Stimulated activated CD4-positive, alpha-beta T cell treated with anti-CD3 and anti-CD28 coated beads, Interleukin-12 subunit alpha, Interleukin-12 subunit beta, amount 100 ng/mL, for 24 hours (primary cell): ENCODE measurements at regions not wholly inside any gene's neighbourhood (a gene's known extent, or its start where the extent isn't known, plus 50 kb on each side); places are given as distances from the start of the nearest gene placed in this dataset.
"Not testable (repeated sequence)": the region's sequence is repeated elsewhere in the genome, so short reads cannot be mapped to it uniquely, and the experiment has no call there.

Experiments used
- DNase-seq, 2 experiments: peaks; one replicate each; pipeline ENCODE4 v3.0.0-alpha.2; 2020; ENCODE audit warnings: low read depth in 2 of 2

DNA sequence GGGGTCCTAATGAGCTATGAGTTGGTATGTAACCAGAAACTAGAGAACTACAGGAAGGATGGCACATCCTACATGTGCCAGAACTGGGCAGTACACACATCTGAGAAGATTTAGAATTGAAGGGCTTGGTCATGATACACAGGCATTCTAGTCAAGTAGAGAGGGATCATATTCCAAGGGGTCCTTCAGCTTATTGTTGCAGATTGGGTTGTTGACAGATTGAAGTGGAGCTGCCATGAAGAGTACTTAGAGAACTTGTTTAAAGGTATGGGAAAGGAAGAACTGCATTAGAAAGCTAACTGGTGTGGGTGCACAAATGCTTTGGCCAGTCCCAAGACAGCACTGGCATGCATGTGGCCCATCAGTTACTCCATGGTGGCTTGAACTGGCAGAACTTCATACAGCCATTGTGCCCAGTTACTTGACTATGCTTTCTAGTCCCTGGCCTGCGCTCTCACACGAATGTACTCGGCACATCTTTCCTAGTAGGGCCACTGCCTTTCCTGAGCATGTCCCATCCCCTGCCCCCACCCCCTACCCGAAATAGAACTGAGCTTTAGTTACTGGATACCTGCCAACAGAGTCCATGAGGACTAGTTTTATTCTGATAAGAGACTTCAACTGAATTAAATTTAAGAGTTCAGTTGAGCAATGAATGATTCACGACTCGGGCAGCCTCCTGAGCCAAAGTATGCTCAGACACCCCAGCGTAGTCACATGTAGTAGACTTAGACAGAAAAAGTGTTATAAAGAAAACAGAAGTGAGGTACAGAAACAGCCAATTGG lies 64.0 kb downstream of the CCNG2 start:
- no peak for DNase-seq

- DNase-seq = no peak
Observed at GRCh38 chr4:77225022-77225421, 68.0 kb downstream of the CCNG2 start.

DNA sequence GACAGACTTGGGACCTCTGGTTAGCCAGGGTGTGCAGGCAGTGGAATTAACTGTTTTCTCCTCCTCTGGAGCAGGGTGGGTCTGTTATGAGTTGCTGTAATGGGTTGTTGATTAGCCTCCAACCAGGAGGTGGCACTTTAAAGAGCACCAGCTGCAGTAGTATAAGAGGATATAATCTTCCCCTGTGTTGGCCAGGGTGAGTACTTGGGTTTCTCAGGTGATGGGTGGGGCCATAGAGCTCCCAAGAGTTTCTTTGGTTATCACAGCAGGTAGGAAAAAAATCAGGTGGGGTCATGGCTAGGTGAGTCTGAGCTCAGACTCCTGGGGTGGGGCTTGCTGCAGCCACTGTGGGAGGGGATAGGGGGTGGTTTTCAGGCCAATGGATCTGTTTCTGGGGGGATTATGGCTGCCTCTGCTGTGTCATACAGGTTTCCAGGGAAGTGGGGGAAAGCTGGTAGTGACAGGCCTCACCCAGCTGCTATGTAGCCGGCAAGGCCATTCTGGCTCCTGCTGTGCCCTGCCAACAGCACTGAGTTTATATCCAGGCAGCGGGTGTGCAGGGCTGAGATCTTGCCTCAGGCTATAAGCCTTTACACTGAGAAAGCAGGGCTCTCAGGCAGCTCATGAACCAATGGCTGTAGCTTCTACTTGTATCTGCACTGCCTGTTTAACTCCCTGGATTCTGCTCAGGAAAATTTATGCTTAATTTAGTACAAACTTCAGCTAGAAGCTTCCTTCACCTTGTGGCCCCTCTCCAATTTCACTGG lies 70.1 kb downstream of the CCNG2 start:
- DNase-seq = no peak

- no peak for DNase-seq
Observed at GRCh38 chr4:77229433-77229832, 72.4 kb downstream of the CCNG2 start.

DNA sequence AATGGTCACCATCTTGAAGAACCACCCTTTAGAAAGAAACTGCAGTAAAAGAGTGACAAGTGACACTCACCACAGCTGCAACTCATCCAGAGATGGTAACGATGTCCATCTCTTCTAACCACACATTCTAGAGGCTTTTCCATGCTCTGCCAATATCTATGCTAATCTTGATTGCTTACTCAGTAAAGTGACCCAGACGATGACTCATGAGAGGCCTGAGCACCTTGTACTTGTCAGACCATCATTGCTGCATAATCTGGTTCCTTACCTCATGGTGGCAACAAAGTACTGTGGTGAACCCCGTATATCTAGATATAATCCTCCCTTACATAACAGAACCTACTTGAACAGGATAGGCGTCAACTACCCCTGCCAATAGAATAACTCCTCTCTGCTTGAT lies 75.6 kb downstream of the CCNG2 start:
- no peak for DNase-seq

- no peak for DNase-seq
Observed at GRCh38 chr4:77235289-77235854, 78.4 kb downstream of the CCNG2 start.

DNA sequence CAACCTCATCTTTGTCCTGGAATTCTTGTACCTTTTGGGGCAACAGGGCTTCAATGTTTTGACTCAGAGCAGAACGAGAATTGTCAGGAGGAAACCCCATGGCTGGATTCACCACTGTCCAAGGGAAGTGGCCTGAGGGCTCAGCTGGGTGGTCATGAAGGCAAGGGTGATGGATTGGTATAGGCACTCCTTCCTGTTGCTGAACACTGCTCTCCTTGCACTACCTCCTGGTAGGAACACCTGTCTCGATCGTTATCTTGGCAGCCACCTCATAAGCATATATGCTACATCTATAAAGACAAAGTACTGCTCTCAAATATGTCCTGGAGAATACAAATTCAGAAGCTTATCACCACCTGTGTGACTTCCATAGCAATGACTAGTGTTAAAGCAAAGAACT lies 79.8 kb downstream of the CCNG2 start:
- no peak for DNase-seq

- peak; percentile 28 to 61 for DNase-seq
Observed at GRCh38 chr4:77240469-77241066, 83.6 kb downstream of the CCNG2 start.

- DNase-seq = no peak
Observed at GRCh38 chr4:77248805-77249204, 91.8 kb downstream of the CCNG2 start.

GRCh38 chr4:77251751-77252150 lies 94.7 kb downstream of the CCNG2 start:
- DNase-seq = no peak

DNA sequence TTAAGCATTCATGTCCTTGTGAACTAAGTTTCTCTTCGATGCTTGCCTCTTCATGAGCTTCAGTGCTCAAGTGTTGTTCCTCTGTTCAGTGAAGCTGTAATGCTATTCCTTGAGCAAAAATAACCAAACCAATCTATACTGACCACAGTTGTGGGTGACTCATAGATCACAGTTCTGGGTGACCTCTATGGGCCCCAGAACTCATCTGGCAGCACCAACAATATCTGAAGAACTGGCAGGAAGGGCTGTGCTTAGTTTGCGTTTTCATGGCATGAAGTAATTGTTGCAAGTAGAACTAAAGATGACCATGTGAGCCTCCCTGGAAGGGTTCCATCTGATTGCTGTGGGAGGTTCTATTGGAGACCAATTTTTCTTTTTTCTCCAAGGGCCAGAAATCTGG lies 106.2 kb downstream of the CCNG2 start:
- DNase-seq = no peak

DNA sequence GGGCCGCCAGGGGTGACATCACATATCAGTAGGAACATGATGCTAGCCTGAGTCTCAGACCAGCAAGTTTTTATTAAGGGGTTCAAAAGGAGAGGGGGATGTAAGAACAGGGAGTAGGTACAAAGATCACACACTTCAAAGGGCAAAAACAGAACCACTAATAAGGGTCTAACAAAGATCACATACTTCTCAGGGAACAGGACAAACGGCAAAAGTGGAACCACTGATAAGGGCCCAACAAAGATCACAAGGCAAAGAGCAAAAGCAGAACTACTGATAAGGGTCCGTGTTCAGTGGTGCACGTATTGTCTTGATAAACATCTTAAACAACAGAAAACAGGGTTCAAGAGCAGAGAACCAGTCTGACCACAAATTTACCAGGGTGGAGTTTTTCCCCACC lies 107.0 kb downstream of the CCNG2 start:
- DNase-seq = not testable (repeated sequence)

- no peak for DNase-seq
Observed at GRCh38 chr4:77264826-77265225, 107.8 kb downstream of the CCNG2 start.

GRCh38 chr4:77268108-77268507 lies 111.1 kb downstream of the CCNG2 start:
- no peak for DNase-seq

GRCh38 chr4:77269505-77269904 lies 112.5 kb downstream of the CCNG2 start:
- no peak for DNase-seq

DNA sequence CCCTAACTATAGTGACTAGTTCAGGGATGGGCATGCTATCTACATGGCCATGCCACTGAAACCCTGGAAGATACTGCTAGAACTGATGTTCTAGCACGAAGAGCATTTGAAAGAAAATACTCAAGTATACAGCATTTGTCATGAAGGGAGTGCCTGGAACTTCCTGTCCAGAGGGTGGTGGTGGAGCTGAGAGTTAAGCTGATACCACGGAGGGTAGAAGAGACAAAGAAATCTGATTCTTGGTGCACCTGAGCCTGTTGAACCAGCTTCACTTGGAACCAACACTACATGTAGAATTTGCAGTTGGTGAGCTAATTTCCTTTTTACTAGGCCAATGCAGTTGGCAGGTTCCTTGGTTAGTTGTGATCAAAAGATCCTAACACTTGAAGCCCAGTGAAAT lies 116.4 kb downstream of the CCNG2 start:
- DNase-seq = no peak

- not testable (repeated sequence) for DNase-seq
Observed at GRCh38 chr4:77279114-77279513, 122.1 kb downstream of the CCNG2 start.

GRCh38 chr4:77282305-77282704 lies 125.3 kb downstream of the CCNG2 start:
- no peak for DNase-seq

DNA sequence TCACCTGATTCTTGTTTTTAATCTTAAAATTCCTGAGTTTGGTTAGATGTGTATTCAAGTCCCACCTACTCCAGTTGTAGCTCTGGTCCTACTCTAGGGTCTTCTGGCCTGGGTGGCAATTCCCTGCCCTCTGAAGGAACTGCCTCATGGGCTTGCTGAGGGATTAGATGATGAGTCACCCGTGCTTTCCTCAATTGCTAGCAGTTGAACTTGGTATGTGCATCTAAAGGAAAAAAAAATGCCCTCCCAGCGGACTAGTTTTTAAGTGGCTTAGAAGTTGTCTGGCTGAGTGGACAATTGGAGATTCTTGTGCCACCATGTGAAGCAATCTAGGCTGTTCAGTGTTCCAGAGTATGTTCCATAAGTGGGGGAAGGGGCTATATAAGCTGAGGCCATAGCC lies 127.0 kb downstream of the CCNG2 start:
- no peak for DNase-seq

DNA sequence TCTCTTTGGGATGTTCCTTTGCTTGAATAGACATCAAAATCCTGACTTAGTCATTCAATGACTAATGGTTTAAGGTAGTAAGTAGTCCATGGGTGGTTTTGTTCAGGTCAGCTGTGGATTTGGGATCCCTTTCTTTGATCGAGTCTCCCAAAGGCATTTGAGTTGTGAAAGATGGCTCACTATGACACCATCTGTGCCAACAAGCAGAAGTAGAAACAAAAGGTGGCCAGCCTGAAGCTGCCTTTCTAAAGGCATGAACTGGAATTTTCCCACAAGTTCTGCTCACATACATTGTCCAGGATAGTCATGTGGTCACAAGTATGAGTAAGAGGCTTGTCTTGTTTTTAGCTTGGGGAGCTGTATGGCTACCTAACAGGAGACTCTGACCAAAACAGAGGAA lies 129.9 kb downstream of the CCNG2 start:
- DNase-seq = no peak

DNA sequence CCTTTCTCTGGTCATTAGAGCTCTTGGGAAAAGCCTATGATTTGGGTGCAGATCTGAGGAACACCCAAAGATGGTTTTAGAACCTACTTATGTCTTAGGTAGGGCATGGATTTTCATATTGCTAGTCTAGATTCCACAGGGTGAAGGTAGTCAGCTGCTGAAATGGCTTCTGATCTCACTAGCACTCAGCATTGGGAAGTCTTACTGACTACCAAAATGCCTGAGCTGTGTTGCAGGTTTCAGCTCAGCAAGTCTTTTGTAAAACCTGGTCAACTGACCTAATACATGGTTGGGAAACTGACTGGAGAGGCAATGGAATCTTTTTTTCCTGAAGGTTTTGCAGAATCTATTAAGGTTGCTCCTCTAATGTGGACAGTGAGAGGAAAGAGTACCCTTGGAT lies 136.4 kb downstream of the CCNG2 start:
- no peak for DNase-seq

DNA sequence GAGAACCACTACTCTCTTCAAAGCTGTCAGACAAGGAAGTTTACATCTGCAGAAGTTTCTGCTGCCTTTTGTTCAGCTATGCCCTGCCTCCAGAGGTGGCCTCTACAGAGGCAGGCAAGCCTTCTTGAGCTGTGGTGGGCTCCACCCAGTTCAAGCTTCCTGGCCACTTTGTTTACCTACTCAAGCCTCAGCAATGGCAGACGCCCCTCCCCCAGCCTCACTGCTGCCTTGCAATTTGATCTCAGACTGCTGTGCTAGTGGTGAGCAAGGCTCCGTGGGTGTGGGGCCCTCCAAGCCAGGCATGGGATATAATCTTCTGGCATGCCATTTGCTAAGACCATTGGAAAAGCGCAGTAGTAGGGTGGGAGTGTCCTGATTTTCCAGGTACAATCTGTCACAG lies 144.0 kb downstream of the CCNG2 start:
- not testable (repeated sequence) for DNase-seq

DNA sequence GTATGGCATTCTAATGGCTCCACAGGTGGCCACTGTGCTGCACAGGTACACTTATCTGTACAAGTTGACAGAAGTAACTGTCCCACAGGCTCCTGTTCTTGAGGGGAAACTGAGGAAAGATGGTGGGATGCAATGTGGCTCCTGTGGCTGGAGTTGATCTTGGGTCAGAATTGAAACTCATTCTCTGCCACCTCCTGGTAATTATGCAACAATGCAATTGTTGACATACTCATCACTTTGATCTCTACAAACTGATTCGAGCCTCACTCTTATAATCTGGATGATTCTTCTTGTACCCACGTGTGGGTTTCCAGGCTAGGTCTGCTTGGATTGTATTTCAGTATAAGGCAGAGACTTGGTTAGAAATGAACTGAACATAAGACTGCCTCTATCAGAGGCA lies 148.8 kb downstream of the CCNG2 start:
- DNase-seq = no peak
